Thyroid gland (tissue), 4 donors: ENCODE measurements at regions not wholly inside any gene's neighbourhood (a gene's known extent, or its start where the extent isn't known, plus 50 kb on each side); places are given as distances from the start of the nearest gene placed in this dataset.

Source experiments
- DNase-seq, 2 donors: peaks; one replicate each; pipeline ENCODE4 v3.0.0-alpha.2; 2019
- H3K27ac ChIP-seq, 3 donors: fragments of 200-600 bp; sonication (generic); 1 replicate in 2 of 3; 2 replicates in 1 of 3; pipeline ENCODE4 v1.5.1; 2016 to 2019; ENCODE audit warnings: mild to moderate bottlenecking in 1 of 3, moderate library complexity in 1 of 3
- H3K27me3 ChIP-seq: fragments of 200-600 bp; sonication (generic); one replicate; pipeline ENCODE4 v1.5.1; 2019
- H3K36me3 ChIP-seq, 2 donors: fragments of 200-600 bp; sonication (generic); one replicate each; pipeline ENCODE4 v1.5.1; 2016 to 2019
- H3K4me1 ChIP-seq, 2 donors: fragments of 200-600 bp; sonication (generic); one replicate each; pipeline ENCODE4 v1.5.1; 2017 to 2019
- H3K4me3 ChIP-seq, 3 donors: fragments of 200-600 bp; sonication (generic); replicated peaks in 1 of 3; 1 replicate in 2 of 3; 2 replicates in 1 of 3; pipeline ENCODE4 v1.5.1; 2016; ENCODE audit warnings: mild to moderate bottlenecking in 1 of 3
- H3K9me3 ChIP-seq: fragments of 200-600 bp; sonication (generic); one replicate; pipeline ENCODE4 v1.5.1; 2017
- POLR2A ChIP-seq, 2 donors: fragments of 450-650 bp; IDR thresholded peaks; one replicate each; pipeline ENCODE4 v1.6.1; 2017; ENCODE audit warnings: antibody characterized with exemption in 2 of 2, mild to moderate bottlenecking in 2 of 2, moderate library complexity in 1 of 2
- WGBS, 2 donors: methylation state at CpG; one replicate each; pipeline ENCODE4 v1.1.5; 2017; 5-methylcytosine and 5-hydroxymethylcytosine counted together
- intact Hi-C: fragments of 100-400 bp; cut with DNase I; formaldehyde crosslinking; loops from one replicate; pipeline ENCODE4 v1.15.1; 2023
- TF ChIP-seq, protein P1 (sequence below), 6 experiments: fragments of 200-600 bp in 3 of 6; fragments of 450-650 bp in 3 of 6; sonication (generic) in 3 of 6; IDR thresholded peaks; one replicate each; pipeline ENCODE4 v1.5.1; 2016 to 2019; ENCODE audit warnings: antibody characterized with exemption in 6 of 6, mild to moderate bottlenecking in 2 of 6, inconsistent platforms in 1 of 6, moderate library complexity in 1 of 6

DNA sequence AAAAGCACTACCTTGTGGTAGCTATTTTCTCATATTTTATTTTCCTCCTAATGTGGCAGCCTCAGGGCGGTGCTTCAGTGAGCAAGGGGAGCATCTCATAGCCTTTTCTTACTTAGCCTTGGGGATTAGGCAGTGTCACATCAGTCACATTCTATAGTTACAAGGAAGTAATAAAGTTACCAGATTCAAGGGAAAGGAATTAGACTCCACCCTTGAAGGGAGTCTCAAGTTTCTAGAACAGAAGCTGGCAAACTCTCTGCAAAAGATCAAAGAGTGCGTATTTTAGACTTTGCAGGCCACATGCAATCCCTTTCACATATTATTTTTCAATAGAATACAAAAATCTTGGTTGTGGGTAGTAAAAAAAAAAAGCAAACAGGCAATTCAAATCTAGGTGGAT, 350.4 kb downstream of the AMY1C start:
- 86 to 95% methylated on average over 2 of the region's 2 CpGs for WGBS, 2 donors
- no peak overlapping the region for H3K27ac ChIP-seq
- H3K36me3 ChIP-seq: no peaks in the 10 kb centered on the region
- intact Hi-C loops: no loop called here
- no peaks in the 10 kb centered on the region for H3K27me3 ChIP-seq
- no peak overlapping the region for H3K4me3 ChIP-seq
- no peaks in the 10 kb centered on the region for H3K9me3 ChIP-seq
- DNase-seq: no peak
- no peaks in the 10 kb centered on the region for H3K4me1 ChIP-seq
- no peak for TF ChIP-seq POLR2A (IDR thresholded peaks at IDR 0.05)
- TF ChIP-seq, protein P1, sequence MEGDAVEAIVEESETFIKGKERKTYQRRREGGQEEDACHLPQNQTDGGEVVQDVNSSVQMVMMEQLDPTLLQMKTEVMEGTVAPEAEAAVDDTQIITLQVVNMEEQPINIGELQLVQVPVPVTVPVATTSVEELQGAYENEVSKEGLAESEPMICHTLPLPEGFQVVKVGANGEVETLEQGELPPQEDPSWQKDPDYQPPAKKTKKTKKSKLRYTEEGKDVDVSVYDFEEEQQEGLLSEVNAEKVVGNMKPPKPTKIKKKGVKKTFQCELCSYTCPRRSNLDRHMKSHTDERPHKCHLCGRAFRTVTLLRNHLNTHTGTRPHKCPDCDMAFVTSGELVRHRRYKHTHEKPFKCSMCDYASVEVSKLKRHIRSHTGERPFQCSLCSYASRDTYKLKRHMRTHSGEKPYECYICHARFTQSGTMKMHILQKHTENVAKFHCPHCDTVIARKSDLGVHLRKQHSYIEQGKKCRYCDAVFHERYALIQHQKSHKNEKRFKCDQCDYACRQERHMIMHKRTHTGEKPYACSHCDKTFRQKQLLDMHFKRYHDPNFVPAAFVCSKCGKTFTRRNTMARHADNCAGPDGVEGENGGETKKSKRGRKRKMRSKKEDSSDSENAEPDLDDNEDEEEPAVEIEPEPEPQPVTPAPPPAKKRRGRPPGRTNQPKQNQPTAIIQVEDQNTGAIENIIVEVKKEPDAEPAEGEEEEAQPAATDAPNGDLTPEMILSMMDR (IDR thresholded peaks at IDR 0.05): no peak

DNA sequence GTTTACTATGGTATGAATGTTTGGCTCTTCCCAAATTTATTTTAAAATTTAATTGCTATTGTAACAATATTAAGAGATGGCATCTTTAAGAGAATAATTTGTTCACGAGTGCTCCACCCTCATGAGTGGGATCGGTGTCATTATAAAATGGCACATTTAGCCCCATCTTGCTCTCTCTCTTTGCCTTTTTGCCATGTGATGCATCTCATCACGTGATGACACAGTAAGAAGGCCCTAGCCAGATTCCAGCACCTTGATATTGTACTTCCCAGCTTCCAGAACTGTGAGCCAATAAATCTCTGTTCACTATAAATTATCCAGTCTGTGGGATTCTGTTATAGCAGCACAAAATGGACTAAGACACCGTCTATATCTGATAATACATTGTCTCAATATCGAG, 355.8 kb downstream of the AMY1C start:
- no peak for TF ChIP-seq POLR2A (IDR thresholded peaks at IDR 0.05)
- TF ChIP-seq, protein P1 (IDR thresholded peaks at IDR 0.05): no peak
- intact Hi-C loops: no loop called here
- Histone ChIP-seq H3K36me3 (no peaks in the 10 kb centered on the region), H3K4me1 (no peaks in the 10 kb centered on the region), H3K9me3 (no peaks in the 10 kb centered on the region), H3K4me3 (no peak overlapping the region), H3K27me3 (no peaks in the 10 kb centered on the region), H3K27ac (no peak overlapping the region)
- no peak for DNase-seq
- 79 to 81% methylated on average over 5 of the region's 5 CpGs for WGBS, 2 donors

DNA sequence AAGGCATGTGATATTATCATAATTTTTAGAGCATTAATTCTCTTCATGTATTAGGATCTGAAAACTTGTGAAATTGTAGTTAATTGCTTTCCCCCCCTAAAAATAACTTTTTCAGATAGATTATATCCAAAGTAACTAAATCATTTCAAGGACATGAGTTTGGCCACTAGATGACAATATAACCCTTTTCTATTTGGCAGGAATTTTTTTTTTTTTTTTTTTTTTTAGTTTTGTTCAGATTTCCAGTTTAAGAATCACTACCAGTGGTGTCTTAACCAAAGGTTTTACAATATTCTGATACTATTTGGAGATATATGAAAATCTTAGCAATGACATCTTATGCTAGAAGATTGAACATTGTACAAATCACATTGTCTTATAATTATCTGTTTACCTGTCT, 370.8 kb downstream of the AMY1C start:
- DNase-seq: no peak
- Histone ChIP-seq H3K4me1 (no peaks in the 10 kb centered on the region), H3K4me3 (no peak overlapping the region), H3K27me3 (no peaks in the 10 kb centered on the region), H3K9me3 (no peaks in the 10 kb centered on the region), H3K27ac (no peak overlapping the region), H3K36me3 (no peaks in the 10 kb centered on the region)
- TF ChIP-seq, protein P1 (IDR thresholded peaks at IDR 0.05): no peak
- no peak for TF ChIP-seq POLR2A (IDR thresholded peaks at IDR 0.05)
- intact Hi-C loops: no loop called here

DNA sequence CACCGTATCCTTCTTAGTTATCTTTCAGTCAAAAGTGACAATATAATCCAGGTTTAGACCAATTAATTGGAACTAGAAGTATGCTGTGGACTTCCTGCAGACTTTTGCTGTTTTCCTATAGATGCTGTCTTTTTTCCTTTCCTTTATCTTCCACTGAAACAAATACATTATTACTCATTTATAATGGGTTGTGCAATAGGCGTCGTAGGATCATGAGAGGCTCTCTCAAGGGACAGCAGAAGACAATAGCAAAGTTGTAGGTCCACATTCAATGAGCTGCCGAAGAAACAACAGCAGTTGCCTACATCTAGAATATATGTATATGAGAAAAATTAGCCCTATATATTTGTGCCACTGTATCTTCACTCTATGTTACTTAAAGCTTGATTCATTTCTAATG, 371.6 kb downstream of the AMY1C start:
- TF ChIP-seq, protein P1 (IDR thresholded peaks at IDR 0.05): no peak
- no peak for TF ChIP-seq POLR2A (IDR thresholded peaks at IDR 0.05)
- WGBS, 2 donors: 73 to 77% methylated on average over 4 of the region's 4 CpGs
- intact Hi-C loops: no loop called here

DNA sequence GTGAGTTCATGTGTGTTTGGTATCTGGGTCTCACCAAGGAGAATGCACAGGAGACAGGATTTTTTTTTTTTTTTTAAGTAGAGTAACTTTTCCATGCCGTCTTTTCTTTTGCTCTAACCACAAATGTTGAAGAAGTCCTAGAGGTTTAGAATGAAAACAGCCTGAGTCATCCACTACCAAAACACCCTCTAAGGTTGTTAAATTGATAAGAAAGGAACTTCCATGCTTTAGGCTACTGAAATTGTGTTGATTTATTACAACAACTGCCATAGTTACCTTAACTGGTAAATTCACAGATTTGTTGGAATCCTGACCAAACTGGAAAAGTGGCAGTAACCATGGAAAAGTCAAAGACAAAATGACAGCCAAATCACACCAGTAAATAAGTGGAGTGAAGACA, 375.6 kb downstream of the AMY1C start:
- TF ChIP-seq, protein P1 (IDR thresholded peaks at IDR 0.05): no peak
- TF ChIP-seq POLR2A (IDR thresholded peaks at IDR 0.05): no peak
- Histone ChIP-seq H3K27ac (no peak overlapping the region), H3K27me3 (no peaks in the 10 kb centered on the region), H3K4me3 (no peak overlapping the region), H3K4me1 (no peaks in the 10 kb centered on the region), H3K36me3 (no peaks in the 10 kb centered on the region), H3K9me3 (no peaks in the 10 kb centered on the region)
- intact Hi-C loops: no loop called here
- no peak for DNase-seq
- 37 to 41% methylated on average over 1 of the region's 1 CpG for WGBS, 2 donors

More for the DNA sequence above, 371.6 kb downstream of the AMY1C start:
- no peak overlapping the region for H3K27ac ChIP-seq
- H3K9me3 ChIP-seq: no peaks in the 10 kb centered on the region
- H3K4me3 ChIP-seq: no peak overlapping the region
- no peaks in the 10 kb centered on the region for H3K27me3 ChIP-seq
- H3K36me3 ChIP-seq: no peaks in the 10 kb centered on the region
- no peaks in the 10 kb centered on the region for H3K4me1 ChIP-seq
- DNase-seq: no peak
